Hepatocyte (in vitro differentiated cells): ENCODE measurements at regions not wholly inside any gene's neighbourhood (a gene's known extent, or its start where the extent isn't known, plus 50 kb on each side); places are given as distances from the start of the nearest gene placed in this dataset.

Experiments used
- EZH2 ChIP-seq: fragments of 200-600 bp; sonication (generic); IDR thresholded peaks from 2 replicates; pipeline ENCODE4 v1.6.1; 2016; ENCODE audit warnings: antibody characterized with exemption, mild to moderate bottlenecking, borderline replicate concordance
- EZH2phosphoT487 ChIP-seq: fragments of 200-600 bp; sonication (generic); IDR thresholded peaks from one replicate; pipeline ENCODE4 v1.6.1; 2018; ENCODE audit warnings: antibody characterized with exemption, mild to moderate bottlenecking, low read depth, moderate library complexity; ENCODE audit not compliant: unreplicated experiment, severe bottlenecking
- TF ChIP-seq, protein P1 (sequence below): fragments of 200-600 bp; sonication (generic); IDR thresholded peaks from 2 replicates; pipeline ENCODE4 v1.5.1; 2016; ENCODE audit warnings: antibody characterized with exemption, mild to moderate bottlenecking; ENCODE audit not compliant: poor library complexity

DNA sequence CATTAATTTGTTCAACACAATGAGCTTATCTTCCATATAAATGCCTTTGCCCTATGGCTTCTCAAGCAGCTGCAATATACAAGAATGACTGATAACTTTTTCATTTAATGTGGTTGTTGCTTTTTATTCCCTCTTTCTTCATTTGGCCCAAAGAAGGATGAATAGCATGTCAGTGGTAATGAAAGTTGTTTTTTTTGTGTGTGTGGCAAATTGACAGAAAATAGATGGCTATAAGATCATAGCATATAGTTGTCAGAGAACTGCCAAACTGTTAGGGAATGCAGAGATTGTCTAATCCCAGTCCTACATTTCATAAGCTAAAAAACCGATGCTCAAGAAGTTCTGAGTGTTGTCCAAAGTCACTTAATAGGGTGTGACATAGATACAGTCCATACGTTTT, 244.3 kb downstream of the ACTR3 start:
- TF ChIP-seq, protein P1, sequence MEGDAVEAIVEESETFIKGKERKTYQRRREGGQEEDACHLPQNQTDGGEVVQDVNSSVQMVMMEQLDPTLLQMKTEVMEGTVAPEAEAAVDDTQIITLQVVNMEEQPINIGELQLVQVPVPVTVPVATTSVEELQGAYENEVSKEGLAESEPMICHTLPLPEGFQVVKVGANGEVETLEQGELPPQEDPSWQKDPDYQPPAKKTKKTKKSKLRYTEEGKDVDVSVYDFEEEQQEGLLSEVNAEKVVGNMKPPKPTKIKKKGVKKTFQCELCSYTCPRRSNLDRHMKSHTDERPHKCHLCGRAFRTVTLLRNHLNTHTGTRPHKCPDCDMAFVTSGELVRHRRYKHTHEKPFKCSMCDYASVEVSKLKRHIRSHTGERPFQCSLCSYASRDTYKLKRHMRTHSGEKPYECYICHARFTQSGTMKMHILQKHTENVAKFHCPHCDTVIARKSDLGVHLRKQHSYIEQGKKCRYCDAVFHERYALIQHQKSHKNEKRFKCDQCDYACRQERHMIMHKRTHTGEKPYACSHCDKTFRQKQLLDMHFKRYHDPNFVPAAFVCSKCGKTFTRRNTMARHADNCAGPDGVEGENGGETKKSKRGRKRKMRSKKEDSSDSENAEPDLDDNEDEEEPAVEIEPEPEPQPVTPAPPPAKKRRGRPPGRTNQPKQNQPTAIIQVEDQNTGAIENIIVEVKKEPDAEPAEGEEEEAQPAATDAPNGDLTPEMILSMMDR, result no peak
- no peak for TF ChIP-seq EZH2phosphoT487
- TF ChIP-seq EZH2, result no peak
